Stimulated activated CD4-positive, alpha-beta T cell treated with anti-CD3 and anti-CD28 coated beads, Interleukin-2, amount 100 ng/mL, for 48 hours (primary cell): ENCODE measurements at regions not wholly inside any gene's neighbourhood (a gene's known extent, or its start where the extent isn't known, plus 50 kb on each side); places are given as distances from the start of the nearest gene placed in this dataset.

Experiments used
- DNase-seq, 2 donors: peaks; one replicate each; pipeline ENCODE4 v3.0.0-alpha.2; 2020

- no peak for DNase-seq
Measured at GRCh38 chr15:96692826-96693225, 362.3 kb downstream of the NR2F2 start.

GRCh38 chr15:96693515-96693914, 363.0 kb downstream of the NR2F2 start:
- DNase-seq = no peak

DNA sequence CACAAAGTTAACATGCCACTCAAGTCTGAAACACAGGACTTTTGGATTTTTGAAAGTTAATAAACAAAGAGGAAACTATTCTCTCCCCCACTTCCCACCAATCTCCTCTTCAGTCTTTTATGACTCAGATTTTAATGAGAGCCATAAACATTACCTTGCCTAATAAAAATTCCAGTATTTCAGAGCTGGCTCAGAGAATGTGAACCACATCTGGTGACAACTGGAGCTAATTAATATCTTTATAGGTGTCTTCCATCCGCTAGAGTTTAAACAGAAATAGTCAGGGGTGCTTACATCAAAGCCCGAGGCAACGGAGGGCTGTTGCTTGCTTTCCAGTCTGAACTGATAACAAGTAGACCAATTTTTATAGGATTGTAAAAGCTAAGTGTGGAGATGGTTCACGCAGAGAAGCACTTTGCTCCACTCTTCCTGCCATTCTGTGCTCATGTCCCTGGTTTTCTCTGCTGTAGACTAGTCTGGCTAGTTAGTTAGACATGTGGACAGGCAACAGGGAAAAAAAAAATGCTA, 363.6 kb downstream of the NR2F2 start:
- DNase-seq = no peak

DNA sequence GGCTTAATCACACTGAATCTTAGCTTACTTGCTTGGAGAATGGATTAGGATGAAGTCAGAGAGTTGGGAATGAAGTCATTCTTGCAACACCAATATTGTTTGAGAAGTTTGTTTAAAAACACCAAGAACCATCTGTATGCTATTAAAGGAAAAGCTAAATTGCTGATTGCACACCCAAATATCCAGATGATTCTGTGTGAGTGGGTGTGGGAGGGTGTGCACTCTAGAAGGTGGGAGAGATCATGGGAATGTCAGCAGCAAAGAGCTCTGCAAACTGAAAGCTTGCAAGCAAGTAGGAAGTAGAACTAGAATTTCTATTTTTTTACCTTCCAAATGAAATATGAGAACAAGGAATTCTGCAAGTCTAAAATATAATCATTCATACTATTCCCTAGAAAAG, 364.9 kb downstream of the NR2F2 start:
- no peak for DNase-seq

- DNase-seq = no peak
Measured at GRCh38 chr15:96699871-96700401, 369.4 kb downstream of the NR2F2 start.

- DNase-seq = no peak
Measured at GRCh38 chr15:96700555-96700954, 370.1 kb downstream of the NR2F2 start.

DNA sequence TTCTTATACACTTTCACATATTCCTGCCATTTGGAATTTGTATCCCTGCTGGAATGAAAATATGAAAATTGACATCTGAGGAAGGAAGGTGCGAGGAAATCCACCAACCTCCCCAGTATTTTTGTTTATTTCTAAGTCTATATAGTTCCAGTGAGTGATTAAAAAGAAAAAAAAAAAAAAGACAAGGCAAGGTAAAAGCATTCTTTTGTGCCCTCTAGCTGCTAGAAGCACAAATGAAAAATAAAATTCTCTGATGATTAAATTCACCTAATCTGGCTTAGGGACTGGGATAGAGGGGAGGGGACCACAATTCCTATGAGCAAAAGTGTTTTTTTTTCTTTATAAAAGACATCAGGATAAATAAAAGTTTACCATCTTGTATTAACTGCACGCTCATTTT, 370.9 kb downstream of the NR2F2 start:
- DNase-seq = no peak

- DNase-seq = no peak
Measured at GRCh38 chr15:96701877-96702276, 371.4 kb downstream of the NR2F2 start.

GRCh38 chr15:96702589-96702988, 372.1 kb downstream of the NR2F2 start:
- no peak for DNase-seq

GRCh38 chr15:96703091-96703490, 372.6 kb downstream of the NR2F2 start:
- no peak for DNase-seq

GRCh38 chr15:96703794-96704550, 373.5 kb downstream of the NR2F2 start:
- DNase-seq = no peak

- DNase-seq = no peak
Measured at GRCh38 chr15:96716075-96716474, 385.6 kb downstream of the NR2F2 start.

DNA sequence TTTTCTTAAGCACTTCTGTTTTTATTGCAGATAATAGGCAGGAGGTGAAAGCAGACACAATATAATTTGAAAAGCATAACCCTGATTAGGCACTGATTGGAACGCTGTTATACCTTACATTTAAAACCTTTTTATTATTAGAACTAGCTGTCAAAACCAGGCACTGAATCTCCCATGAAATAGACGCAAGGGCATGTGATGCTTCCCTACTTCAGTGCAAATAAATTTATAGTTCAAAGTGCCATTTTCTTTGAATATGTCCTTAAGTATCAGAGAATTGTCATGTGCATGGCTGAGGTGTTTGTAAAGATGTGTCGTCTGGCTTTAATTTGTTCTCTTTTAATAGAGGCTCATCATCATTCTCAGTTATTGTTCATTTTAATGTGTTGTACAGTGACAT, 386.0 kb downstream of the NR2F2 start:
- DNase-seq = no peak

DNA sequence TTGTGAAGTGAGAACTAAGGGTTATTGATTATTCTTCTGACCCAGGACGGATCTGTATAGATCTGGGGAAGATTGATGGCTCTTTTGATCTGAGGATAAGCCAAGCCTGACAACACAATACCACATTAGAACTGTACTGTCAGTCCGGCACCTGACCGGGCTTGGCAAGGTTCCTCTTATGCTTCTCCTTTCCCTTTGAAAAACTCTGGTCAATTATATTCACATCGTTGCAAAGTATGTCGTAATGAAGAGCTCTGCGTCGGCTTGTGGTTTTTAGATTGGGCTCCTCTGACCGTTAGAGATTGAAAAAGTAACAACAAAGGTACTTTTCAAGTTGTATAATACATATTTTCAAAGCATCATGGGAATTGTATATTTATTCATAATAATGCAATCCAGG, 389.8 kb downstream of the NR2F2 start:
- DNase-seq = no peak

- DNase-seq = no peak
Measured at GRCh38 chr15:96720656-96721055, 390.2 kb downstream of the NR2F2 start.

DNA sequence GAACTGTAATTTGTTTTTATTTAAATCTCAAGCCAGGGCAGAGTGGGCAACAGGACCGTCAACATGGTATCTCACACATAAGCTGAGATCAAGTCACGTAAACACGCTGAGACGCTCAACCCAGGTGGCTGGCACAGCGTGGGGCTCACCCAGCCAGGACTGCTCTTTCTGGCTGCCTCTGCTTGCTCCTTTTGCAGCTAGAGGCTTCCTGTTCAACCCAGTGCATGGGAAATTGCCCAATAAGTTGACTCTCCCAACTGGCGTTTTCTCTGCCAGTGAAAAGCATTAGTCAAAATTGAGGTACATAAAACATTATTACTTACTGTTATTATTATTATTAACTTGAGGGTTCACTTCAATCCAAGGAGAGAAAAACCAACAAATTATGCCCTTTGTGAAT, 398.1 kb downstream of the NR2F2 start:
- DNase-seq = no peak

DNA sequence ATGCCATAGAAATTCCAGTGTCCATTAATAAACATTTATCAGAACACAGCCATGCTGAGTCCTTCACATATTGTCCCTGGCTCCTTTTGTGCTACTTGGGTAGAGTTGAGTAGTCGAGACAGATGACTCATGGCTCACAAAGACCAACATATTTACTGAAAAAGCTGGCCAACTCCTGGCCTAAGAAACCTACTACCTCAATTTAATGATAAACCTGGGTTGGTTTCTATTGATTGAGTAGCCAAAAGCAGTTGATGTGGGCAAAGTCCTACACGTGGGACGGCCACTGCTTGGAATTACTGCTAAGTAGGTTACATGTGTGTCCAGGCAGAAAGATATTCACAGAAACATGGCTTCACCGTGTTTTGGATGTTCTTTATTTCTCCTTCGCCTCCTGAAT, 402.2 kb downstream of the NR2F2 start:
- no peak for DNase-seq

- DNase-seq = no peak
Measured at GRCh38 chr15:96733721-96734120, 403.2 kb downstream of the NR2F2 start.

DNA sequence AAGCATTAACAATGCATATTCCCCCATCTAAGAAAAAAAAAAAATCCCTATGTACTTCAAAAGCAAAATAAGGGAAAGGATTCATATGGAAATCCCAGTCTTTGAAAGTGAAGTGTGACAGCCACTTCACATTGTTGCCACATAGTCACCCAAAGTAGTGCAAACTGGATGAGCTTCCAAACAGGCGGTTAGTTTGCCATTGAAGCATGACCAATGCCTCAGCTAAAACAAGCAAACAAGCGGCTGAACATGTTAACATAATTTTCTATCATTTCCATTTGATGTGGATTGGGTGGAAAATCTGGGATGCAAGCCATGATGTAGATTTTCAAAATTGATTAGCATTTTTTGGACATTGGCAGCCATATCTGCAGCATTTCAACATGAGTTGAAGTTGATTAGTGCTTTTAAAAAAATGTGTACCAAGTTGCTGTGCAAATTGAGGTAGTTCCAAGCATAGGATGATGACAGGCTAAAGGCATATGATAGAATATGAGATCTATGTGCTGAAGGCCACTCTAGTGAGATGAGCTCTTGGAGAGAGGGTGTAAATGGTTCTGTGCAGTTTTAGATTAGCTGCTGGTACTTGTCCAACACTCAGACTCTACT, 405.2 kb downstream of the NR2F2 start:
- no peak for DNase-seq

- no peak for DNase-seq
Measured at GRCh38 chr15:96736384-96736783, 405.9 kb downstream of the NR2F2 start.

GRCh38 chr15:96737408-96737807, 406.9 kb downstream of the NR2F2 start:
- no peak for DNase-seq

GRCh38 chr15:96746665-96747064, 416.2 kb downstream of the NR2F2 start:
- DNase-seq = no peak

DNA sequence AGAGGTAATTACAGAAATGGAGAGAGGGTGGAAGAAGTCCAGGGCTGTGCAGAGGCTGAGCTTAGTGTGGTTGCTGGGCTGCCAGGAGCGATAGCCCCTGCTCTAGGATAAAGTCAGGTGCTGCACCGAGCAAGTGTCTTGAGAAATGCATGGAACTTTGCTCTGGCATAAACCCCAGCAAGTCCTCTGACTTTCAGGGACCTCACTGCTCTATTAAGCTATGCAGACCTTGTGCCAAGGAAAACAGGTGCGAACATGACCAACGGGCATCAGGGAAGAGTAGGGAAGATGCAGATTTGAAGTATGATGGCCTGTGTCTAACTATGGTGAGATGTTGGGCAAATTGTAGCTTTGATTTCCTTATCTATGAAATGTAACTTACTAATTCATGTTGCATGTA, 416.8 kb downstream of the NR2F2 start:
- no peak for DNase-seq

DNA sequence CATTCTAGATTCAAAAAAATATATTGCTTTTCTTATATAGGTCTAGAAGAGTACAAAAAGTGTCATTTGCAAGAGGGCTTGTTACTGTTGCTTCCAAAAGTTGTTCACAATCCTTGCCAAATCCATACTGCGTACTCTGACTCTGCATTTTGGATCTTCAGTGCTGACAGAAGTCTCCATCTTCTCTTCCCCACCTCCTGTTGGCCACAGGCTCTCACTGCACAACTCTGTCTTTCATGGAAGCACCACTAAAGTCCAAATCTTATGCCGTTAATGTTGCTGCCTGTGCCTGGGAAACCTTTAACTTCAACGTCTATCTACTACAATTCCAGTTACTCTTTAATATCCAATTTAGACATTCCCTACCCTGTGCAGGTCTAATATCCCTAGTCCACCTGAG, 419.9 kb downstream of the NR2F2 start:
- no peak for DNase-seq
